ENCODE measurements at regions not wholly inside any gene's neighbourhood (a gene's known extent, or its start where the extent isn't known, plus 50 kb on each side); places are given as distances from the start of the nearest gene placed in this dataset.

DNA sequence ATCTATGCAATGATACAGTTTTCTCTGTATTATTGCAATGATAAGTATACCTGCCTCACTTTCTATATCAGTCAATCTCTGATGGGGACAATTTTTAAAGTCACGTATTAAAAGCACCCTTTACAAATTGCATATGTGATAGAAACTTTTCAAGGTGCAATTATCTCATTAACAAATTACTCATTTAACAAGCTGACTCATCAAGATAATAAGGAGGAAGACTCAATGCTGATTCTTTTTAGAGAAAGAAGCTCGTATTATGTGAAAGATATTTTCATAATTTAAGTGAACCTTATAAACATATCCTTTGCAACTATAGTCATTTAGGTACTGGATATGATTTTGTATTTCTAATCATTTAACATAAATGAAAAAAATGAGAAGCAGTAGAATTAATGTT, 1080.9 kb upstream of the TENM3 start:
- DNase-seq (ENCODE audit: low read depth in 2 of 2), result no peak

DNA sequence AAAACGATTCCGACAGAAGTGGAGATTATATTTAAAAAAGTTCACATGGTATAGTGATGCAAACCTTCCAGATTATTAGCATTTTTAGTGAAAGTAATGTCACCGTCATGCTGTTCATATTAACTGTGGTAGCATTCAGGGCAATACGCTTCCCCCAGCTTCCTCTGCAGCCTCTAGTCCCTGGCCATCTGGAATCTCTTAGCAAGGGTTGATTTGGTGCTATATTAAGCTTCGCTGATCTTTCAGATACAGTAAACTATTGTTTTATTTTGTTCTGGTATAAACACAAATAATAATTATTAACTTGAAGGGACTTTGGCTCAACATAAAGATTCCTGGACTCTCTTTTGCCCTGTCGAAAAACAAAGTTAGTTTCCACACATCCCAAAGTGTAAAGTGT, 1080.5 kb upstream of the TENM3 start:
- no peak for DNase-seq (ENCODE audit: low read depth in 2 of 2)

DNA sequence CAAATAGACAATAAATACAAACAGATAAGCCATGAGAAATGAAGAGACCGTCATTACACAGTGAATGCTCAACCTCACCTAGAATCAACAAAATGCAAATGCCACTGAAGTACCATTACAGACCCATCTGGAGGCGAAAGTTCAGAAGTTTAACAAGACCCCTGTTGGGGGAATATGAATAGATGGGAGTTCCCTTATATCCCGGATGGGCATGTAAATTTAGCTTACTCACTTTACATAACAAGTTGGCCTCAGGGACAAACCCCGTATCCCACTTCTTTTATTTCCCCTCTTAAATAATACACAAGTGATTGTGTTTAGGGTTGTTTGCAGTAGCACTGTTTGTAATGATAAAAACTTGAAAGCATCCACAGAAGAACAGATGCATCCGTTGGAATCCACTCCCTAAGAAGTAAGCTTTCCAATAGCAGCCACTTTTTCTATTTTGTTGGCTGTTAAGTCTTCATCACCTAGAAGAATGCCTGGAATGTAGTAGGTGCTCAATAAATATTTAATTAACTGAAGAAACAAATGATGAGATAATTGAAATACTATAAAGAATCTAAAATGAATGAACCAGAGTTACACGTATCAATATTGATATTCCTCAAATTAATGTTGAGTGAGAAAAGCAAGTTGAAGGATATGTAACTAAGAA, 1076.3 kb upstream of the TENM3 start:
- DNase-seq (ENCODE audit: low read depth in 2 of 2), result no peak

DNA sequence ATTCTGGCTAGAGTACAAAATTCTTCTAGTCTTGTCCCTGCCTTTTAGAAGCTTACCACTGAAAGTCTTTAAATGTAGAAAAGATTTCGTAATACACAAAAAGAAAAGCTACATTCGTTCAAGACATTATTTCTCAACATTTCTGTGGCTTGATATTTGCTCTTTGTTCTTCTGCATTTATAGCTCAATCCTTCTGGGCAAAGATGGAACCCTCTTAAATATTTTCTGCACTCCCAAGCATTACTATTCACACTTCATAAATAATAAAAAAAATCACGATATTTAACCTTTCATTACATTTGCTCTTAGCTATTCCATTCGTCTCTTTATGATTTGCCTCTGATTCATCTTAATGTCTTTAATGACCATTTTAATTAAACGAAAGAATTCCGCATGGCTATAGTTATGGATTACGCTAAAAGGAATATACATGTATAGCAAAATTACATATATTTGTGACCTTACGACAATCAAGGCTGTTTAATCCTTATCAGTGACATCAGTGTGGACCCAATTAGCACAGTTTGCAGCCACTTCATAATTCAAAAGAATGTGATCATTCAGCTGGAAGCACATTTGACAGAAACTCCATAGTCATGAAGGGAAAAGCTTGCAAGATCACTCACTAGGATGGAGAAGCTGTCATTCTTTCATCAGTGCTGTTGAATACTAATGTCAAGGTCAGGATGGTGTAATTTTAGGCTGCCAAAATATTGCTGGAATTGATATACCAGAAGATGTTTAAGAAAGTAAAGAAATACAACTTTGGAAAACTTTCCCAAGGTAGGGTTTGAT, 1075.0 kb upstream of the TENM3 start:
- no peak for DNase-seq (ENCODE audit: low read depth in 2 of 2)

DNA sequence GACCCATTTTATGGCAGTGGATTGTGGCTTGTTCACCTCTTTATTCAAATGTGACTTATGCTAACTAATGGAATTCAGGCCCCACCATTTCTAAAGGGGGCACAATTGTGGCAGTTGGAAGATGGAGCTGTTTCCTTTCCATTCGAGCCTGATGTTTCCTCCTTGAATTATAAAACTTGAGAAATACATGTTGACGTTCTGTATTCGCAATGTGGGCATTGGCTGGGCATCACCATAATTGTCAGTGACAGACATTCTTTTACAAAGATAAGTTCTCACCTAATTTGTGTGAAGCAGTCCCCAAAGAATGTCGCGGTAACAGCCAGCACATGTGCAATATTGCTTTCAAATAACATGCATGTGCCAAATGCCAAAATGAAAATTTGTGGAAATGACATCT, 1070.2 kb upstream of the TENM3 start:
- no peak for DNase-seq (ENCODE audit: low read depth in 2 of 2)

DNA sequence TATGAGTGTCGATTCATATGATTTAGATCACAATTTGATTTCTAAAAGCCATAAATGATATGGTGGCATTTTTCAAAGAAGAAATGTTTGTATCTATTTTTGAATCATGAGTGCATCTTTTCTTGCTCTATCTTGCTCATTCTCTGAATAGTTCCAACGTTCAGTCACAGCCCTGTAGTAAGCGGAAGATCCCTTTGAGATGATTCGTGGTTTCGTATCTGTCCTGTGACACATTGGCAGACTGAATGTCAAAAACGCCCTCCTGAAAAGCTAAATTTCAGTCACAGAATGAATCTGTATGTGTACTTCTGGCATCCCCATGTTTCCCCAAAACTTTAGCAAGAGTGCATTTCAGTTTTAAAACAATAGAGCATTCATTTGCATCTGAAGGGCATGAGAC, 1066.9 kb upstream of the TENM3 start:
- DNase-seq (ENCODE audit: low read depth in 2 of 2), result no peak

DNA sequence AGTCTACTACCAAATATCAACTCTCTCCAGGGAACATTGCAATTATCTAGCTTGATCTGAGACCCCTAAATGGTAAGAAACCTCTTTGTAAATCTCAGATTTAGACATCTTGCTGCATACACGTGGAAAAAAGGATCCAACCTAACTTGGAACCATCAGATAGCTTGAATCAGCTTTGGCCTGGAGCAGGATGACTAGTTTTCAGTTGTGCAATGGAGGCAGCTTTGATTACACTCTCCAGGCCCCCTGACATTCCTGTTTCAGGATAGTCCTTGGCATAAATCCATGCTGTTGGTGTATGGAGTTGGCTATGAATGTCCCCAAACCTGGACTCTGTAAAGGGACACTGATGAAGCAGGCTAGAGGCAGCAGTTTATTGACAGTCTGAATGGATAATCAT, 1061.9 kb upstream of the TENM3 start:
- no peak for DNase-seq (ENCODE audit: low read depth in 2 of 2)

DNA sequence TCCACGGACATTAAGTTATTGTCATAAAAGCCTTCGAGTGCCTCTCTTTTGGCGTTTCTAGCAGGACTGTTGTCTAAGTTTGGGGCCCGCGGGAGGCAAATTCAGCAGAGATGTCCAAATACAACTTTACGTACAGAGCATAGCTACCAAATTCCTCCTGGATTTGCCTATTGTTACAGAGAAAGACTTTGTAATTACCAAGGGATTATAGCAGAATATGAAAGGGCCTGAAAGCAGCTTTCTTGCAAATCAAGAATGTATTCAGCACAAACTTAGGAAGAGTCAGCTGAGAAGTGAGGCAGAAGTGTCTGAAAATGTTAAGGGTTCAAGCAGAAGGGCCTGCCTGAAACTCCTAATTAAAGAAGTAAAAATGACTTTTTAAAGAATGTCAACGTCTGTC, 1053.5 kb upstream of the TENM3 start:
- no peak for DNase-seq (ENCODE audit: low read depth in 2 of 2)

DNA sequence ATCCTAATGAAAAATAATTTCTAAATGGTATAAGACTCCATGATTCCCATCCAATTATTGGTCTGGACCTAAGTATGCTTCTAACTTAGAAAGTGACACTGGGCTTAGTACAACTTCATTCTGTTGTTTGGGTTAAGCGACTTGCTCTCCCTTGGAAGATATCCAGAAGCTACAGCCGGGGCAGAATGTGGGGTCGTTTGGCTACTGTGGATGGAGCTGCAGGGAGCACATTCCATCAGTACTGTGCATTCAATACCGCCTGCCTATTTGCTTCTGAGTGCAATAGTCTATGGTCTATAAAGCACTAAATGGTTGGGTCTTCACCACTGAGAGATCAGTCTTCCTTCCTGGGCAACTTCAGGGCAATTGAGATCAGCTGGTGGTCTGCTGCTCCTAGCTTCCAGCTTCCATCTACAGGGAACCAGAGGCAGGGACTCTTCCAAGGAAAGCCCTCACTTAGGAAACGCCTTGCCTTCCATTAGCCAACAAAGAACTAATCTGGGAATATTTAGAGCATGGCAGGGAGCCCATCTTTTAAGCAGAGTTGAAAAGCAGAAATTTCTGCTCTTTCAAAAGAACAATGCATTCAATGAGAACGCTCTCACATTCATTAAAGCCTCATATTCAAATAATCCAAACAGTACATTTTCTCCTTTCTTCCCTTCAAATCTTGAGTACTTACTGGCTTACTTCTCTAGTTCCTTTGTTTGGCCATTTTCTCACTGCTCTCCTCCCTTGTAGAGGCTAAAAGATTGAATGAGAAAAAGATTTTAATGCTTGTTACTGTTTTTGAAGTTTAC, 1049.9 kb upstream of the TENM3 start:
- no peak for DNase-seq (ENCODE audit: low read depth in 2 of 2)

DNA sequence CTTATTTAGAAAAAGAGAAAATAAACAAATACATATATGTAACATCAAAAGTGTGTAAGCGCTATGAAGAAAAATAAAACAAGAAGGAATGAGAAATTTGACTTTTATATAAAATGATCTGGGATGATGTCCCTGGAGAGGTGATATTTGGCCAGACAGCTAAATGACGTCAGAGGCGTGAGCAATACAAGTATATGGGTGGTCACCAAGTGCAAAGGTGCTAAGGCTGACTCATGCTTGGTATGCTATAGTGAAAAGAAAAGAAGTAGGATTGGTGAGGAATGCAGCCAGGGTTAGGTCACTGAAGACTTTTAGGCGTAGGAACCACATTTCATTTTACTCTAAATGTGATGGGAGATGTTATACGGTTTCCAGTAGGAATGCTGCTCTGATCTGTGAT, 1049.1 kb upstream of the TENM3 start:
- DNase-seq (ENCODE audit: low read depth in 2 of 2), result no peak

DNA sequence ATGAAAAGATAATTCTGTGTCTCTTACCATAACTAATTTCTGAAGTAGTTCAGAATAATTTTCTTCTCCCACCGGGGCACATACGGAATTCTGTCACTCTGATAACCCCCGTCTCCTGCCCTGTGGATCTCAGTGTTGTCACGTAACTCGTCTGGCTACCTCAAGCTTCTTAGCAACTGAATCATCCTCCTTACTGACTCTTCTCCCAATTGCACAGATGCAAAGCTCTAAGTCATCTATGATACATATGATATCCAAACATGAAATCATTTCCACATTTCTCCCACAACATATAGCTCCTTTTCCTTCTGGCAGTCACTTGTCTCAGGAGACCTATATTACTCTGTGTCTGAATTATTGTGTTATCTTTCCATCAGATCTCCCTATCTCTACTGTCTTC, 1043.1 kb upstream of the TENM3 start:
- DNase-seq (ENCODE audit: low read depth in 2 of 2), result no peak

DNA sequence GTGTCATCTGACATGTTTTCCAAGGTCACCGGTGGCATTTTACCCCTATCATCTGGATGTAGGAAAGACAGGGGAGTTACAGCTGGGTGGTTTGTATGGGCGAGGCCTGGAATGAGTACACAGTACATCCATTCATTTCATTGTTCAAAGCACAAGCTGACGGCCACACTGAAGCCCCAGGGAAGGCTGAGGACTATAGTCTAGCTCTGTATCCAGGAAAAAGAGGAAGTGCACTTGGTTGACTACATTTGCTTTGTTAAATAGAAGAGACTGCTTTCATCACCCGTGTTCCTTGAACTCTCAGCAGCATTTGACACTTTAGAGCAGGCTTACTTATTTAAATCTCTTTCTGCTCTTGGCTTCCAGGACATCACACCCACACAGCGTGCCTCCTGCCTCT, 1041.0 kb upstream of the TENM3 start:
- no peak for DNase-seq (ENCODE audit: low read depth in 2 of 2)

DNA sequence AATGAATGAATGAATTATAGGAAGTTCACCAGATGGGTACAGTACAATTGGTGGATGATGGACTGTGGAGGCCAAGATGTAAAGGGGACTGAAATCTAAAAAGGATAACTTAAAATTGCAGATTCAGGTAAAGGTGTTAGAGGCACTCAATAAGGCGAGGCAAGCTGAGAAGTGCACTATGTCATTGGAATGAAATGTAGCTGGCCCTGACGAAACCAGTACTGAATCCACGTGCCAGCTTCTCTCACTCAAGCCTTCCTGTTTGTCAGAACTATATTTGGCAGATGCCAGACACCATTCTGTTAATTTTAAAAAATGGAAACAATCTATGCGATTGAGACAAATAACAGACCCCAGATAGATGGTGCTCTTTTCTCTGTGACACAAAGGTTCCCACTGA, 1039.1 kb upstream of the TENM3 start:
- no peak for DNase-seq (ENCODE audit: low read depth in 2 of 2)

DNA sequence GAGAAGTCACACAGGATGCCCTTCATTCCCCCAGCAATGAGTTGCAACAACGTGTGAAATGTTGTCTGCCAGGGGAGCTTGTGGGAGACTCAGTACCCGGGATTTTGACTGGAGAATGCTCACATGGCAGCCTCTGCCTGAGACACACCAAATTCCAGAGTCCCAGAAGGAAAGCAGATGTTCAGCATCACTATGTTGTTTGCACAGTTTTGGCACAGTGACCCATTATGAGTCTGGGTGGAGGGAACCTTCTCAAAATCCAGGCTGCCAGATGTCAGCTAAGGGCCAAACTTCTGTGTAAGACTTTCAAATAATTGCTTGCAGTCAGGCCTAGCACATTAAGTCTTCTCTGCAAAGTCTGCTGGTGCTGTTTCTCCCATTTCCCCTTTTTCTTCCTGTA, 1029.7 kb upstream of the TENM3 start:
- DNase-seq (ENCODE audit: low read depth in 2 of 2), result no peak

DNA sequence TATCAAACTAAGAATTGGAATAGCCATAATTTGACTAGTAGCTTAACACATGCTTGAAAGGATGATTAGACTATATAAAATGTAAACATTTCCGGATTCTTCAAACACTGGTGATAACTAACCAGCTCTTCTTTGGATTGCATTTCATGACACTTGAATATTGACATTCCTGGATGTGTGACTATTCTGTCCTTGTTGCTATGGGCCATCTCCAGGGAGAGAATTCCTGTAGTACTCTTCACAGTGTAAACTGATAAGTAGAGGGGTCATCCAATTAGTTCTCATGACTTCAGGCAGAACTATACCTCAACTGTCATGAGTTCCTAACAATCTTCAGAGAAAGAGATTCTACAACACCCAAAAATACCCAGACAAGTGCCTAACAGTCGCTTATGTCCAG, 1026.7 kb upstream of the TENM3 start:
- no peak for DNase-seq (ENCODE audit: low read depth in 2 of 2)

DNA sequence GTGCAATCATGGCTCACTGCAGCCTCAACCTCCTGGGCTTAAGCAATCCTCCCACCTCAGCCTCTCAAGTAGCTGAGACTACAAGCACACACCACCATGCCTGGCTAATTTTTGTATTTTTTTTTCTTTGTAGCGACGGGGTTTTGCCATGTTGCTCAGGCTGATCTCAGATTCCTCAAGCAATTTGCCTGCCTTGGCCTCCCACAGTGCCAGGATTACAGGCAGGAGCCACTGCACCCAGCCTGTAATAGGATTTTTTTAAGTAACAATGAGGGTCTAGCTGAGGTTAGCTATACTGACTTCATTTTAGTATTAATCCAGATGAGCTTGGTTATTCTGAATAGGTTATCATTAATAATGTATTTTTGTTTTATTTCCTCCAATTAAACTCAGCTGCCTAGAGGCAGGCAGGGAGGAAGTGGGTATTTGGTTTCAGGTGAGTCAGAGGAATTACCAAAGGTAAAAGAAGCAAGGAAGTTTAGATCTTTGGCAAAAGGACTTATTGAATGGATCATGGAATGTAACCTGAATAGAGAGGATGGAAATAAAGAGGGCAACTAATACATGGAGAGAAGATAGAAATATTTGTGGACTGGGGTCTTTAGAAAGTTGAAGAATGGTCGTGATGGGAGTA, 1023.3 kb upstream of the TENM3 start:
- no peak for DNase-seq (ENCODE audit: low read depth in 2 of 2)

DNA sequence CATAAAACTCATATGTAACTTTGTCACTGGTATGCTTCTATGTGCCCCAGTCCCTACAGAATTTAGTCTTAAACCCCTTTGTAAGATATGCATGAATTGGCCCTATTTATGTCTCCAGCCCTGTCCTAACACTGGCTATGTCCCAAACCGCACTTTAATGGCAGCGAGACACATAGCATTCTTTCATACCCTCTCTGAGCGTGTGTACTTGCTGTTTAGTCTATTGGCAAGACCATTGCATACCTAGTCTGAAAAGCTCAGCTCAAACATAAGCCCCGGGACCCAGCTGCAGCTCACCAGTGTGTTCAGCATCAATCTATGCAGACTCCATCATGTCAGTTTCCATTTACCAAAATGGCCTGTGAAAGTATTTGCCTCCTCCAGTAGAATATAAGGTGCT, 1018.4 kb upstream of the TENM3 start:
- DNase-seq (ENCODE audit: low read depth in 2 of 2), result no peak

DNA sequence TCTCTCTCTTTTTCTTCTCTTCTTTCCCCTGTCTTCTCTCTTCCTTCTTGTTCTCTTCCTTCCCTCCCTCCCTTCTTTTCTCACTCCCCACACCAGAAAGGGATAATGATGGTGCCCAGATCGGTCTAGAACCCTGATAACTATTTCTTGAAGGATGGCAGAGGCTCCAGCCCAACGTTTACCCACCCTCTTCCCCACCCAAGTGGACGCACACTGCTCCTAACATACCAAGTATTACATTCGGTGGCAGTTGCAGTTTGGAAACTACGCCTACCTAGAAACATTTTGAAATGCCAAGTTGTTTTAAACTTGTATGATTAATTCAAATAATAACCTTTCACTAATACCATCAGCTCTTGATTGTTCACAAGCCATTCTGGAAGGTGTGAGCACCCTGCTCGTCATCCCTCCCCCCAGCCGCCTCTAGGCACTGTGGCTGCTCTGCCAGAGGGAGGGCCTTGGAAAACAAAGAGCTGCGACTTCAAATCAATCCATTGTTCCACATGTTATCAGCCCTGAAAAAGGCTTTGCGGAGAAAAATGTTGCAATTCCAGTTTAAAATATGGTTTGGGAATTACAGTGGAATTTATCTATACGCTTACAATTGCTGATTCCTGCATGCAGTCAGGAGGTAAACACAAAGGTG, 1017.5 kb upstream of the TENM3 start:
- no peak for DNase-seq (ENCODE audit: low read depth in 2 of 2)

DNA sequence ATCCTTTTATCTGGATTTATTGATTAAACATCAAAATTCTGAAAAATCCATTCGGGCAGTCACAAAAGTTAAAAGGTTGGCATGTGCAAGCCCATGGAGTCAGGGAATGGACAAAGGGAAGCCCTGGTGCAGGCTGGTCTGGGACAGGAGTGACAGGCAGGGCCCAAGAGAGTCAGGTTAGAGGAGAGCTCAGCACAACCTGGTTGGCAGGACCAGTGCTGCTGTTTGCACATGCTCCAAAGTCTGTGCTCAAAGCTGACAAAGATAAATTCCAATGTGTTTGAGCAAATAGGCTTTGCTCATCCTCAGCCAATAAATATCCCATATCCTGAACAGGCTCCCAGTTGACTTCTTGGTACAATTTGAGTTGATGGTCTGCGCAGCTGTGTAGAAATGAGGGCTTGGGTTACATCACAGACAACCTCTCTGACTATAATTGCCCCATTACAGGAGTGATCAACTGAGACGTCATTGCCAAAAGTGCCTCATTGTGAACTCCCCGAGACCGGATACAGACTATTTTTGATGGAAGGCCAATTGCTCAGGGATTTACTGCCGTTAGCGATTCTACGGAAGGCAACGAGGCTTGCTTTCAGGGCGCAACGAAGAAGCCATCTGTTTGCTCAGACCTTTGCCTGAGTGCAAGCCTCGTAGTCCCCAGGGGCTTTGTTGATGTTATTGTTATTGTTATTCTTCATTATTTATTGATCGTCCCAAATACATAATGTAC, 1008.1 kb upstream of the TENM3 start:
- no peak for DNase-seq (ENCODE audit: low read depth in 2 of 2)

DNA sequence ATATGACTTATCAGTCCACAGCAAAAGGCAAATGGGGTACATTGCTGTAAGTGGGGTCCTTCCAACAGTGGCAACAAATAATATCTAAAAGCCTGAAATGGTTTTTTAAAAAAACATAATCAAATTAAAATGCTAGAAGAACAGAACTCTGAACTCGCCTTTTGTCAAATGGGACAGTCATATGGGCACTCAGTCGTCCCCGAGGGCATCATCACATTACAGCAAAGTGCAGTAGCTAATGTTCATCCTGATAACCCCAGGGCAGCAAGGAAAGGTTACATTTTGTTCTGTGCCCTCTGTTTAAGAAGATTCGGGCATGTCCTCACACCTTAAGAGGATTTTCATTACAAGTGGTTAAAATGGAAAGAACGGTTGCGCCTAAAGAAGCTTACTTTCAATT, 997.9 kb upstream of the TENM3 start:
- DNase-seq (ENCODE audit: low read depth in 2 of 2), result no peak

DNA sequence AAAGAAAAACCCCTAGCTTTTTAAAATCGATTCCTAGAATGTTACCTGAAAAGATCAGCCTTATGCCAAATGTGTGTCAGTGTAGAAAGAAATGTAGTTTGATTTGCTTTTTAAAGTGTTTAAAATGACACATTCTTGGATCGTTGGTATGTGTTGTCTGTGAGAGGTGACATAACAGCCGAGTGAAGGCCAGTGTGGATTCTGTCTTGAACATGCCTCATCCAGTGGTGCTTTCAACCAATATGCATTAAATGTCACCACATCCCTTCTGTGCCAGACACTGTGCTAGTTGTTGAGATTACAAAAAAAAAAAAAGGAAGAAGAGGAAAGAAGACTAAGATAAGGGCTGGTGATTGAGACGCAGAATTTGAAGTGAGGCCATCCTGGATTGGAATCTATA, 994.2 kb upstream of the TENM3 start:
- no peak for DNase-seq (ENCODE audit: low read depth in 2 of 2)
